HL-60 (cell line): ENCODE measurements at regions not wholly inside any gene's neighbourhood (a gene's known extent, or its start where the extent isn't known, plus 50 kb on each side); places are given as distances from the start of the nearest gene placed in this dataset.

Source experiments
- CTCF ChIP-seq: IDR thresholded peaks from one replicate; pipeline ENCODE4 v1.5.1; 2011; ENCODE audit warnings: low read length, control low read depth, inconsistent platforms; ENCODE audit not compliant: insufficient read depth
- GABPA ChIP-seq: IDR thresholded peaks from 2 replicates; pipeline ENCODE4 v1.6.1; 2012; ENCODE audit warnings: low read depth
- POLR2AphosphoS5 ChIP-seq: IDR thresholded peaks from 2 replicates; pipeline ENCODE4 v1.6.1; 2012; ENCODE audit warnings: low read depth
- SPI1 ChIP-seq: IDR thresholded peaks from 2 replicates; pipeline ENCODE4 v1.6.1; 2012; ENCODE audit warnings: low read depth, mild to moderate bottlenecking, borderline replicate concordance
- TF ChIP-seq, protein P1 (sequence below): IDR thresholded peaks from 2 replicates; pipeline ENCODE4 v1.6.1; 2012; ENCODE audit warnings: low read depth; ENCODE audit not compliant: insufficient replicate concordance

DNA sequence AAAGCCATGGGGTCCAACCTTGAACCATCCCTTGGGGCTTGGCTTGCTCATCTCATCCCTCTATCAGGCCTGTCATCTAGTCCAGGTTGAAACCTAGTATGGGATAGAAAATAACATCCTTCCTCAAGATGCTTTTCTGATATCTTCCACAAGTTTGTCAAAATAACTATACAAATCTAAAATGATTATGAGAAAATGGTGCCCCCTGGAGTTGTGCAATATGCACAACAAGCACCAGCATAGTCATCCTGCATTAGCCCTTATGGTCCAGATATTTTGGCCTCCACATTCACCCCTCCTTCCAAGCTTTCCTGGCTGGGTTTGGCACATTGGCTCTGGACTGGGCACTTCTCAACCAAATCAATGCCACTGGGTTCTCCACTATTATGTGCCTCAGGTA, 101.2 kb downstream of the TBX19 start:
- no peak for TF ChIP-seq CTCF
- TF ChIP-seq GABPA = no peak
- no peak for TF ChIP-seq POLR2AphosphoS5
- TF ChIP-seq, protein P1, sequence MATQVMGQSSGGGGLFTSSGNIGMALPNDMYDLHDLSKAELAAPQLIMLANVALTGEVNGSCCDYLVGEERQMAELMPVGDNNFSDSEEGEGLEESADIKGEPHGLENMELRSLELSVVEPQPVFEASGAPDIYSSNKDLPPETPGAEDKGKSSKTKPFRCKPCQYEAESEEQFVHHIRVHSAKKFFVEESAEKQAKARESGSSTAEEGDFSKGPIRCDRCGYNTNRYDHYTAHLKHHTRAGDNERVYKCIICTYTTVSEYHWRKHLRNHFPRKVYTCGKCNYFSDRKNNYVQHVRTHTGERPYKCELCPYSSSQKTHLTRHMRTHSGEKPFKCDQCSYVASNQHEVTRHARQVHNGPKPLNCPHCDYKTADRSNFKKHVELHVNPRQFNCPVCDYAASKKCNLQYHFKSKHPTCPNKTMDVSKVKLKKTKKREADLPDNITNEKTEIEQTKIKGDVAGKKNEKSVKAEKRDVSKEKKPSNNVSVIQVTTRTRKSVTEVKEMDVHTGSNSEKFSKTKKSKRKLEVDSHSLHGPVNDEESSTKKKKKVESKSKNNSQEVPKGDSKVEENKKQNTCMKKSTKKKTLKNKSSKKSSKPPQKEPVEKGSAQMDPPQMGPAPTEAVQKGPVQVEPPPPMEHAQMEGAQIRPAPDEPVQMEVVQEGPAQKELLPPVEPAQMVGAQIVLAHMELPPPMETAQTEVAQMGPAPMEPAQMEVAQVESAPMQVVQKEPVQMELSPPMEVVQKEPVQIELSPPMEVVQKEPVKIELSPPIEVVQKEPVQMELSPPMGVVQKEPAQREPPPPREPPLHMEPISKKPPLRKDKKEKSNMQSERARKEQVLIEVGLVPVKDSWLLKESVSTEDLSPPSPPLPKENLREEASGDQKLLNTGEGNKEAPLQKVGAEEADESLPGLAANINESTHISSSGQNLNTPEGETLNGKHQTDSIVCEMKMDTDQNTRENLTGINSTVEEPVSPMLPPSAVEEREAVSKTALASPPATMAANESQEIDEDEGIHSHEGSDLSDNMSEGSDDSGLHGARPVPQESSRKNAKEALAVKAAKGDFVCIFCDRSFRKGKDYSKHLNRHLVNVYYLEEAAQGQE = no peak
- no peak for TF ChIP-seq SPI1
